ENCODE measurements at regions not wholly inside any gene's neighbourhood (a gene's known extent, or its start where the extent isn't known, plus 50 kb on each side); places are given as distances from the start of the nearest gene placed in this dataset.

DNA sequence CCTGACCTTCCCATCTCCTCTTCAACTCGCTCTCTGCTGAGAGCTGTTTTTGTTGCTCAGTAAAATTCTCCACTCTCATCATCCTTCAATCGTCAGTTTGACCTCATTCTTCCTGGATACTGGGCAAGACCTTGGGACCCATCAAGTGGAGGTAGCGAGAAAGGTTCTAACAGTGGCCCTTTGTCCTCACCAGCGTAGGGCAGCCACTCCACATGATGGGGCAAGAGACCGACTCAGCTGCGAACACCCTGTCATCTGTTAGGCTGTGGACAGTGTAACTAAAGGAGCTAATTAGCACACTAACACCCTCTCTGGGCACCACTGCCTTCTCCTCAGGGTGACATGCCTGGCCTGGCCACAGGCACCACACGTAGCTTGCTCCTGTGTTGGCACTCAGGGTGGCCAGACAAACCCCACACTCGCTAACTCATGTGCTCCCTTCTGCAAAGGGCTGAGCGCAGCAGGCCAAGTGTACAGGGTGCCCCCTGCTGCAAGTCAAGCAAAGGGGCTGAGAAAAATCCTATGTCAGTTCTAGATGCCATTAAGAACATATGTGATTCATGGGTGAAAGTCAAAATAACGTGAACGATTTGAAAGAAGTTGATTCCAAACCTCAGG, 1216.0 kb downstream of the SLITRK5 start:
- TF ChIP-seq EZH2 (IDR thresholded peaks at IDR 0.05; ENCODE audit: borderline replicate concordance, low read depth, low read length, poor library complexity, severe bottlenecking), result no peak
- TF ChIP-seq, protein P1, sequence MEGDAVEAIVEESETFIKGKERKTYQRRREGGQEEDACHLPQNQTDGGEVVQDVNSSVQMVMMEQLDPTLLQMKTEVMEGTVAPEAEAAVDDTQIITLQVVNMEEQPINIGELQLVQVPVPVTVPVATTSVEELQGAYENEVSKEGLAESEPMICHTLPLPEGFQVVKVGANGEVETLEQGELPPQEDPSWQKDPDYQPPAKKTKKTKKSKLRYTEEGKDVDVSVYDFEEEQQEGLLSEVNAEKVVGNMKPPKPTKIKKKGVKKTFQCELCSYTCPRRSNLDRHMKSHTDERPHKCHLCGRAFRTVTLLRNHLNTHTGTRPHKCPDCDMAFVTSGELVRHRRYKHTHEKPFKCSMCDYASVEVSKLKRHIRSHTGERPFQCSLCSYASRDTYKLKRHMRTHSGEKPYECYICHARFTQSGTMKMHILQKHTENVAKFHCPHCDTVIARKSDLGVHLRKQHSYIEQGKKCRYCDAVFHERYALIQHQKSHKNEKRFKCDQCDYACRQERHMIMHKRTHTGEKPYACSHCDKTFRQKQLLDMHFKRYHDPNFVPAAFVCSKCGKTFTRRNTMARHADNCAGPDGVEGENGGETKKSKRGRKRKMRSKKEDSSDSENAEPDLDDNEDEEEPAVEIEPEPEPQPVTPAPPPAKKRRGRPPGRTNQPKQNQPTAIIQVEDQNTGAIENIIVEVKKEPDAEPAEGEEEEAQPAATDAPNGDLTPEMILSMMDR (conservative IDR thresholded peaks at IDR 0.05; ENCODE audit: low read depth, low read length), result peak; percentile 22; the same call in 1 of the 2 replicates

Measured in A673 (cell line).